GM18858 (cell line): ENCODE measurements at regions not wholly inside any gene's neighbourhood (a gene's known extent, or its start where the extent isn't known, plus 50 kb on each side); places are given as distances from the start of the nearest gene placed in this dataset.
"Not testable (repeated sequence)": the region's sequence is repeated elsewhere in the genome, so short reads cannot be mapped to it uniquely, and the experiment has no call there.

Experiments used
- ATAC-seq: cut with Tn5 transposase; IDR thresholded peaks from one replicate; pipeline ENCODE4 v1.9.1; 2021; ENCODE audit not compliant: unreplicated experiment

DNA sequence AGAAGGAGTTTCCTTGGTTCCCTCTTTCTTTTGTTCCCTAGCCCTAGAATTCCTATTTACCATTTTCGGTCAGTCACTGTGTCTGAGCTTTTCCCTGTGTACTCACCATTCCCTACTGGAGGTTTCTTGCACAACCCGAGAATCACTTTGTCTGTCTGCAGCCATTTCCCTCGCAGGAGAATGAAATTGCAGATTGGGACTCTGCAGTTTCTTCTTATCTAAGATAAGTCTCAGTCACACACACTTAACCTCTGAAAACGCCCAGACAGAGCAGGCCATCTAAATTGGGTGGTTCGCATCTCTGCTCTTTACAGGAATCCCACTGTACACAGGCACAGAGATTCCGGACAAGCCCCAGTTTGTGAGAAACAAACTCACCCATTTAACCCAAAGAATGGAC, 58.6 kb upstream of the CNTNAP2 start:
- no peak for ATAC-seq

GRCh38 chr7:146054909-146055308, 61.7 kb upstream of the CNTNAP2 start:
- no peak for ATAC-seq

DNA sequence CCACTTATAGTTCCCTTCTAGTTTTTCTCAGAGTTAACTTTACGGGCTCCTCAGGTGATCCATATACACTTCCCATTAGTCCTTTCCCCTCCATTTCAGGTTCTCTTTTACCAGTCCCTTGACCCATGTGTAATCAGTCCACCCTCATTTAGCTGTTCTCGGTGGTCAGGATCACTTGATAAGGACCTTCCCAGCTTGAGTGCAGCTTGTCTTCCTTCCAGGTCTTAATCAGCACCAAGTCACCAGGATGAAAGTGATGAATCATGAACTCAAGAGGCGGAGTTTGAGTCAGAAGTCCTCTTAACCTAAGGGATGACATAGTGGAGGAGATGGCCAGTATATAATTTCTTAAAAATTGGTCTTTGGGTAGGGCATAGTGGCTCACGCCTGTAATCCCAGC, 63.1 kb upstream of the CNTNAP2 start:
- no peak for ATAC-seq

DNA sequence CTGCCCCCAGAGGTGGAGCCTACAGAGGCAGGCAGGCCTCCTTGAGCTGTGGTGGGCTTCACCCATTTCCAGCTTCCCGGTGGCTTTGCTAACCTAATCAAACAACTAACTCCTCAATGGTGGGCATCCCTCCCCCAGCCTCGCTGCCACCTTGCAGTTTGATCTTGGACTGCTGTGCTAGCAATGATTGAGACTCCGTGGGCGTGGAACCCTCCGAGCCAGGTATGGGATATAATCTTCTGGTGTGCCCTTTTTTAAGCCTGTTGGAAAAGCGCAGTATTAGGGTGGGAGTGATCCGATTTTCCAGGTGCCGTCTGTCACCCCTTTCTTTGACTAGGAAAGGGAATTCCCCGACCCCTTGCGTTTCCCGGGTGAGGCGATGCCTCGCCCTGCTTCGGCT, 73.3 kb upstream of the CNTNAP2 start:
- ATAC-seq: not testable (repeated sequence)

- ATAC-seq: no peak
These were observed 88.3 kb upstream of the CNTNAP2 start for GRCh38 chr7:146028251-146028750.

GRCh38 chr7:146027243-146027642, 89.4 kb upstream of the CNTNAP2 start:
- ATAC-seq: no peak

DNA sequence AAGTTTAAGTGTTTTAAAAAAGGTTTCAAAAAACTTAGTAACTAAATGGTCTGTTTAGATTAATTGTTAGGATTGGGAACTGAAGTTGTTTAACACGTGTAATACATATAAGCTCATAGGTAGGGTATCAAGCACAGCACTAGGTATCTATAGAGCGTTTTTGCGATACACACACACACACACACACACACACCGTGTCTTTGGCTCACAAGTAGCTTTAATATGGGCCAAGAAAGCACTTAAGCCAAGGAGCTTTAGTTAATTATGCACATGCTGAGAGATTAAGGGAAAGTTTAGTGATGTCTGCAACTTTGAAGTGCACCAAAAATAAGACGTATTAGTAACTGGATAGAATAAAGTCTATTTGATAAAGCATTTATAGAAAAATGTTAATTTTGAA, 93.8 kb upstream of the CNTNAP2 start:
- ATAC-seq: no peak

DNA sequence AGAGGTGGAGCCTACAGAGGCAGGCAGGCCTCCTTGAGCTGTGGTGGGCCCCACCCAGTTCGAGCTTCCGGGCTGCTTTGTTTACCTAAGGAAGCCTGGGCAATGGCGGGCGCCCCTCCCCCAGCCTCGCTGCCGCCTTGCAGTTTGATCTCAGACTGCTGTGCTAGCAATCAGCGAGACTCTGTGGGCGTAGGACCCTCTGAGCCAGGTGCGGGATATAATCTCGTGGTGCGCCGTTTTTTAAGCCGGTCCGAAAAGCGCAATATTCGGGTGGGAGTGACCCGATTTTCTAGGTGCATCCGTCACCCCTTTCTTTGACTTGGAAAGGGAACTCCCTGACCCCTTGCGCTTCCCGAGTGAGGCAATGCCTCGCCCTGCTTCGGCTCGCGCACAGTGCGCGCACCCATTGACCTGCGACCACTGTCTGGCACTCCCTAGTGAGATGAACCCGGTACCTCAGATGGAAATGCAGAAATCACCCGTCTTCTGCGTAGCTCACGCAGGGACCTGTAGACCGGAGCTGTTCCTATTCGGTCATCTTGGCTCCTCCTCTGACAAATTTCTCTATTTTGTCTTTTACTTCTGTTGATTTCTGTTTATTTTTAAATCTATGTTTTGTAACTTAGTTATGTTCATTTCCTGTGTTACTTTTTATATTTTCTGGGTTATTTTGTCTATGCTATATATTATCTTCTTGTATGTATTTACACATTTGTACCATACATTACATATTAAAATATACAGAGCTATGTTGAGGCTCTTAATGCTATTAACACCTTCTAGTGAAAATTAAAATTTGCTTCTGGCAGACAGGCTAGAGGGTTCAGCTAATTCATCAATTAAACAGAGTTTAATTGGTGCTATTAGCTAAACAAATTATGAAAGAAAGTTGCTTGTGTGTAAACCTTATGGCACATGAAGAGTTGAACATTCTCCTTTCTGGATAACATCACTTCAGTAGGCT, 97.3 kb upstream of the CNTNAP2 start:
- ATAC-seq: not testable (repeated sequence)

GRCh38 chr7:146017366-146017765, 99.2 kb upstream of the CNTNAP2 start:
- not testable (repeated sequence) for ATAC-seq

- ATAC-seq: not testable (repeated sequence)
These were observed 102.4 kb upstream of the CNTNAP2 start for GRCh38 chr7:146014154-146014553.

GRCh38 chr7:146008293-146008692, 108.3 kb upstream of the CNTNAP2 start:
- no peak for ATAC-seq

DNA sequence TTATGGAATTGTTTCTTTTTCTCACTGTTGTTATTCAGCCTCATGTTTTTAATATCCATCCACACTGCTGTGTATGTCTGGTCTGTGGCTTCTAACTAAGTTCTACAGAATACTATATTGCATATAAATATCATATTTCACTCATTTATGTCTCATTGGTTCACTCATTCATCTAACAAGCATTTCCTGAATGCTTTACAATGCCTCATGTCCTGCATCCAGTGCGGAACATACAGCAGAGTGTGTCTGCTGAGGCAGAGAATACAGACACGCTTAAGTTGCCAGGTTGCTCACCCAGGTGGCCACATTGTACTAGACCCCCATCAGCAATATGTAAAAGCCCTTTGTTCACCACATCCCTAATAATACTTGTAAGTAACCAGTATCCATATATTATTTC, 111.8 kb upstream of the CNTNAP2 start:
- ATAC-seq: no peak

DNA sequence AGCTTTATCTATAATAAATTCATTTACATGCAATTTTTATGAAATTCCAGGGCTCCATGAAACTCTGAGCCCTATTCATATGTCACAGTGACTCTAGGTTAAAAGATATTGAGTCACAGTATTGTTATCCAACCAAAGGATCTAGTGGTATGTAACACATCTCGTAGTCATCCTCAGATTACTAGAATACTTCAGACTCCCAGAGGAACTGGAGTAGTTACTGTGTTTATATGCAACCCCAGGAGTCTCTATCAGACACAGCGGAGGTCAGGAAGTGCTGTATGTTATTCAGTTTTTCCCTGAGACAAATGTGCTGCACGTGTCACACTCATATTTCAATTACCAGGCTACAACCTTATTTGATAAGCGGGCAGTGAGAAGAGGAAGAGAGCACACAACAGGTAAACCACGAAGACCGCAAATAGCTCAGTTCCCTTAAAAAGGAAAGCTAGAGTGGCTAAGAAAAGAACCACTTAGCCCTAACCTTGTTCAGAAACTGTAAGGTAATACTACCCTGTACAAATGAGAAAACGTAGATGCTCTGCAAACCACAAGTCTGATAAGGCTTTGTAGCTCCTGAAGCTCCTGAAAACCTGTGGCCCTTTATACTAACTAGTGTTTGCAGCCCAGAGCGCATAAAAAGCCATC, 114.0 kb upstream of the CNTNAP2 start:
- peak; percentile 95 for ATAC-seq

DNA sequence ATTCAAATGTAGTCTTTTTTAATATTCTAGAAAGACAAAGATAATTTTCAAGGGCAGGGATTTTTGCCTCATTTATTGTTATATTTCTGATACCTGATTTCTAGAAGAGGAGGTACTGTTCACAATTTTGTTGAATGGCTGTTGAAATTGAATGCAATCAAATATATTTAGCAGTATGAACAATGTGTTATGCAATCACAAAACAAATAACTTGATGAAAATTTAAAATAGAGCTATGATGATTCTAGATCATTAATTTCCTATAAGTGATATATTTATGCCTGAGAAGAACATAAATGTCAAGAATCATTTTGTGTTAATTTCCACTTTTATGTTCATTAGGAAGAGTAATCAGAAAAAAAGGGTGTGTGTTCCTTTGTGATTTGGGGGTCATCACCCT, 114.6 kb upstream of the CNTNAP2 start:
- no peak for ATAC-seq

DNA sequence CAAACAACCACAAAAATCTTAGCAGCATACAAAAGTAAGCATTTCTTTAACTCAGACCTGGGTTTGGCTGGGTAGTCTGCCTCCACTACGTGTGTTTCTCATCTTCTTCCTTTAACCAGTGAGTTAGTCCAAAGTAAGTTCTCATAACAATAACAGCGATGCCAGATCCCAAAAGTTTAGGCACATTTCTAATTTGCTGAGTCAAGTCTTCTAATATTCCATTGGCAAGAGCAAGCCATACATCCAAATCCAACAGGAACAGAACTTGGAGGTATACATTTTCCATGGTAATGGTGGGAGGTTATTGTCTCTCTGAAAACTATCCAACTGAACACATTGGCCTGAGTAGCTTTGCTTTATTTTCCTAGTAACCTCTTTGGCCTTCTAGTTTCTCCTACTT, 115.7 kb upstream of the CNTNAP2 start:
- ATAC-seq: no peak

GRCh38 chr7:145989469-145989868, 127.1 kb upstream of the CNTNAP2 start:
- no peak for ATAC-seq

DNA sequence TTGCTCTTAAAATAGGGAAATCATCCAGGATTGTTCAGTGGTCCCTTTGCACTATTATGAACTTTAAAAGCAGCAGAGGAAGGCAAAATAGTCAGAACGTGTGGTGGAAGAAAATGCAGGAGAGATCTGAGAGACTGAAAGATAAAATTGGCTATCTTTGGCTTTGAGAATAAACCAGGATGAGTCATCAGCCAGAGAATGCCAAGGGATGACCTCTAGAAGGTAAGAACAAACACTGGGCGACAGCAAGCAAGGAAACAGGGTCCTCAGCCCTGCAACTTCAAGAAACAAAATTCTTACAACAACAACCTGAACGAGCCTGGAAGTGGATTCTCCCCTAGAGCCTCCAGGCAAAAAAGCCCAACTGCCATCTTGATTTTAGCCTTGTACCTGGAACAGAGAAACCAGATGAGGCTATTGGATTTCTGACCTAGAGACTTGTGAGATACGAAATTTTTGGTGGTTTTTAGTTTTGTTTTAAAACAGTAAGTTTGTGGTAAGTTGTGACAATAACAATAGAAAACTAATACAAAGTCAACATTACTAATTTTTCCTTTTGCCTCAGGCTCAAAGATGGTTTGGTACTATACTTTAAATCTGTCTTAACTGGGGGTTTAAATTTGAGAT, 130.2 kb upstream of the CNTNAP2 start:
- ATAC-seq: no peak

DNA sequence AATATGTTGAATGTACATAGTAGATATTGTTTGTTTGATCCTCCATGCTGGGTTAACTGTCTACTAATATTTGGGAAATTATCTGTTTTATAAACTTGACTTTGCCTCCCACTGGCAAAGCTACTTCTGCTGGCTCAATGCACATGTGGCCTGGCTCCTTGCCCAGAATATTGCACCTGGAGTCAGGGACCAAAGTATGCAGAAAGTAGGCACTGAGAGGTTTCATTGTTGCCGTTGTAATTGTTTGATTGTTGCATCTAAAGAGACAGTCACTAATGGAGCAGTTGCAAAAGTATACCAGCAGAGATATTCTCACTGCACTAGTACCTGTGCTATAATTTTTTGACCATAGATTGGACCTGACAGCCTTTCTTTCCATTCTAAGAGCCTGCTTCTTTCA, 137.8 kb upstream of the CNTNAP2 start:
- ATAC-seq: no peak

DNA sequence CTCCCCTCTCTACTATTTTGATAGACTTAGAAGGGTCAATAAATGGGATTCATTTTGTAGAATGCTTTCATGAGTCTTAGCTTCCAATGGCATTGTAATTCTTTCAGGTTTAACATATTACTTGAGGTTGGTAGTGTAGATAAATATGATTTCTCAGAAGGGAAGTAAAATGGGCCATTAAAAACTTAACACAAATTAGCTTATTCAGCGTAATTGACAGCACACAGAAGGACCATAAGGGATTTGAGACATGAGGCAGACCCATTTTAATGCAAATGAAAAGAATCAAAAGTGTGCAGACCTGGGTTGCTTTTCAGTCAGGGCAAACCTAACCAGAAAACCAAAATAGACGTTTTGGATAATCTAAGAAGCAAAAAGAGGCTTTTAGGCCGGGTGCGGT, 156.6 kb upstream of the CNTNAP2 start:
- ATAC-seq: no peak

- ATAC-seq: no peak
These were observed 159.3 kb upstream of the CNTNAP2 start for GRCh38 chr7:145957160-145957890.

DNA sequence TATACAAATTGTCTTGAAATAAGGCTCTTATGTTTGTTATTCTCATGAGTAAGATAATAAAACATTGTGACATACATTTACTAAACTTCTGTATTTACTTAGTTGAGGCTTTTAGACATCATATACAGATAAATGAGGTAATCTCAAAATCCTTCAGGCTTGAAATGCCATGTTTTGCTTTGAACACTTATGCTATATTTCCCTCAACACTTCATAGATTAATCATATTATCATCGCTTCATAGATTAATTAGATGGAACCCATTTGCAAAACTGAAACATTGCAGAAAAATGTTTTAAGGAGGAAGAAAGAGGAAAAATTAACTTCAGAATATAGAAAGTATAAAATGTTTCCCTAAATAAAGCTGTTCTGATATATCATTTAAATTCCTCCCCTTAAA, 165.0 kb upstream of the CNTNAP2 start:
- ATAC-seq: no peak
